HCT116 (cell line): ENCODE measurements at regions not wholly inside any gene's neighbourhood (a gene's known extent, or its start where the extent isn't known, plus 50 kb on each side); places are given as distances from the start of the nearest gene placed in this dataset.

ENCODE experiments used
- ATAC-seq: fragments of 200-7000 bp; cut with Tn5 transposase; 2 replicates; pipeline ENCODE4 v1.9.1; 2020; ENCODE audit warnings: mild to moderate bottlenecking, moderate library complexity
- BruUV-seq: library from RNA; stranded (reverse); fragments of 400-500 nt; replicated peaks from 2 replicates; lab custom pipeline; 2021; lab: Mats Ljungman, UMichigan
- CTCF ChIA-PET: fragments of 300-600 bp; sonication (Branson Sonifier 250); formaldehyde crosslinking; loops from one replicate; lab custom pipeline; 2021; ENCODE audit warnings: antibody characterized with exemption; lab: Charles Lee
- POLR2A ChIA-PET: fragments of 300-600, 350-600 bp; sonication (Branson Sonifier 250); formaldehyde crosslinking; loops from one replicate; lab custom pipeline; 2021; ENCODE audit warnings: antibody characterized with exemption; lab: Charles Lee
- RAD21 ChIA-PET, 2 experiments: fragments of 300-600 bp; sonication (Branson Sonifier 250); formaldehyde crosslinking; loops; one replicate each; lab custom pipeline; 2023; ENCODE audit warnings: low total read pairs in 2 of 2; ENCODE audit not compliant: uncharacterized antibody in 2 of 2, unreplicated experiment in 2 of 2, low non-redundant PET in 1 of 2; lab: Charles Lee
- DNase-seq: peaks from one replicate; pipeline ENCODE4 v3.0.0-alpha.2; 2010; ENCODE audit warnings: low read depth, low spot score
- H2AFZ ChIP-seq: fragments of 200-600 bp; shearing (Covaris generic), sonication (generic); 2 replicates; pipeline ENCODE4 v1.6.1; 2017; ENCODE audit warnings: low read depth, mixed run types, mixed read lengths, antibody characterized with exemption, low read length; ENCODE audit not compliant: poor library complexity, severe bottlenecking
- H3K27ac ChIP-seq: 2 replicates; pipeline ENCODE4 v1.5.1; 2012; ENCODE audit warnings: low read depth, low read length
- H3K27me3 ChIP-seq: fragments of 200-600 bp; sonication (generic); 2 replicates; pipeline ENCODE4 v1.6.1; 2016; ENCODE audit warnings: mixed run types, low read length, mixed read lengths; ENCODE audit not compliant: insufficient read depth
- H3K36me3 ChIP-seq, 2 experiments: fragments of 200-500 bp in 1 of 2; fragments of 200-600 bp in 1 of 2; sonication (Bioruptor generic) in 1 of 2; sonication (generic) in 1 of 2; 2 replicates each; pipeline versions ENCODE4 v1.5.1 to v1.6.1; 2014 to 2016; ENCODE audit warnings: low read length in 2 of 2, inconsistent platforms in 1 of 2, mixed read lengths in 1 of 2, mixed run types in 1 of 2; ENCODE audit not compliant: insufficient read depth in 2 of 2, control insufficient read depth in 1 of 2
- H3K4me1 ChIP-seq, 2 experiments: fragments of 200-600 bp in 1 of 2; sonication (generic) in 1 of 2; 2 replicates each; pipeline versions ENCODE4 v1.5.1 to v1.6.1; 2012 to 2017; ENCODE audit warnings: low read length in 2 of 2, inconsistent platforms in 1 of 2, mild to moderate bottlenecking in 1 of 2, mixed read lengths in 1 of 2, mixed run types in 1 of 2, moderate library complexity in 1 of 2; ENCODE audit not compliant: insufficient read depth in 2 of 2, control insufficient read depth in 1 of 2
- H3K4me2 ChIP-seq: fragments of 200-600 bp; sonication (generic); 2 replicates; pipeline ENCODE4 v1.6.1; 2017; ENCODE audit warnings: mixed run types, low read length, mixed read lengths
- H3K4me3 ChIP-seq, 2 experiments: fragments of 200-600 bp in 1 of 2; sonication (generic) in 1 of 2; replicated peaks in 1 of 2; 2 replicates each; pipeline ENCODE4 v1.5.1; 2011 to 2016; ENCODE audit warnings: low read length in 2 of 2, control low read depth in 1 of 2, low read depth in 1 of 2, mild to moderate bottlenecking in 1 of 2, mixed read lengths in 1 of 2, mixed run types in 1 of 2
- H3K79me2 ChIP-seq: fragments of 200-600 bp; sonication (generic); 2 replicates; pipeline ENCODE4 v1.6.1; 2017; ENCODE audit warnings: mild to moderate bottlenecking, mixed run types, low read length, moderate library complexity, mixed read lengths; ENCODE audit not compliant: insufficient read depth
- H3K9ac ChIP-seq: fragments of 200-600 bp; sonication (generic); 2 replicates; pipeline ENCODE4 v1.6.1; 2016; ENCODE audit warnings: low read length, mixed read lengths
- H3K9me2 ChIP-seq: fragments of 200-600 bp; sonication (generic), shearing (Covaris generic); 2 replicates; pipeline ENCODE4 v1.6.1; 2017; ENCODE audit warnings: mixed run types, mild to moderate bottlenecking, moderate library complexity; ENCODE audit not compliant: insufficient read depth
- H3K9me3 ChIP-seq, 2 experiments: fragments of 200-500 bp in 1 of 2; fragments of 200-600 bp in 1 of 2; sonication (Bioruptor generic) in 1 of 2; sonication (generic) in 1 of 2; 2 replicates each; pipeline ENCODE4 v1.6.1; 2014 to 2017; ENCODE audit warnings: low read length in 2 of 2, mixed read lengths in 2 of 2, inconsistent platforms in 1 of 2, low read depth in 1 of 2, mild to moderate bottlenecking in 1 of 2, mixed run types in 1 of 2, moderate library complexity in 1 of 2; ENCODE audit not compliant: control insufficient read depth in 1 of 2, insufficient read depth in 1 of 2
- H4K20me1 ChIP-seq: fragments of 200-600 bp; sonication (generic), shearing (Covaris generic); 2 replicates; pipeline ENCODE4 v1.6.1; 2017; ENCODE audit warnings: mixed run types, mild to moderate bottlenecking, moderate library complexity; ENCODE audit not compliant: insufficient read depth
- ATF3 ChIP-seq: IDR thresholded peaks from 2 replicates; pipeline ENCODE4 v1.6.1; 2012
- CBX3 ChIP-seq: IDR thresholded peaks from 2 replicates; pipeline ENCODE4 v1.6.1; 2012; ENCODE audit warnings: low read depth
- CTCF ChIP-seq, 3 experiments: fragments of 200-600 bp in 1 of 3; sonication (generic) in 1 of 3; IDR thresholded peaks in 2 of 3; conservative IDR thresholded peaks in 1 of 3; 2 replicates each; pipeline ENCODE4 v1.5.1; 2012 to 2017; ENCODE audit warnings: low read depth in 2 of 3, low read length in 2 of 3, antibody characterized with exemption in 1 of 3, borderline replicate concordance in 1 of 3, control low read depth in 1 of 3, mild to moderate bottlenecking in 1 of 3, mixed read lengths in 1 of 3, mixed run types in 1 of 3, moderate library complexity in 1 of 3; ENCODE audit not compliant: insufficient read depth in 1 of 3
- EGR1 ChIP-seq: IDR thresholded peaks from 2 replicates; pipeline ENCODE4 v1.6.1; 2012; ENCODE audit warnings: low read depth
- ELF1 ChIP-seq: IDR thresholded peaks from 2 replicates; pipeline ENCODE4 v1.6.1; 2012; ENCODE audit warnings: low read depth, borderline replicate concordance
- EZH2 ChIP-seq: fragments of 200-600 bp; sonication (generic); IDR thresholded peaks from 2 replicates; pipeline ENCODE4 v1.6.1; 2017; ENCODE audit warnings: antibody characterized with exemption, mixed run types
- EZH2phosphoT487 ChIP-seq: fragments of 200-600 bp; IDR thresholded peaks from 2 replicates; pipeline ENCODE4 v1.6.1; 2018; ENCODE audit warnings: antibody characterized with exemption, borderline replicate concordance
- MAX ChIP-seq: IDR thresholded peaks from 2 replicates; pipeline ENCODE4 v1.6.1; 2012
- POLR2A ChIP-seq: IDR thresholded peaks from 2 replicates; pipeline ENCODE4 v1.7.0; 2011; ENCODE audit warnings: borderline replicate concordance; ENCODE audit not compliant: insufficient read depth, insufficient read length; ENCODE audit errors: extremely low read depth
- POLR2AphosphoS5 ChIP-seq: IDR thresholded peaks from 2 replicates; pipeline ENCODE4 v1.6.1; 2011; ENCODE audit warnings: mild to moderate bottlenecking, low read depth, low read length, moderate library complexity
- RAD21 ChIP-seq: IDR thresholded peaks from 2 replicates; pipeline ENCODE4 v1.6.1; 2012; ENCODE audit warnings: low read depth, mild to moderate bottlenecking
- SRF ChIP-seq: IDR thresholded peaks from 2 replicates; pipeline ENCODE4 v1.6.1; 2012; ENCODE audit warnings: low read depth
- TCF7L2 ChIP-seq: IDR thresholded peaks from 2 replicates; pipeline ENCODE4 v1.7.0; 2011; ENCODE audit warnings: borderline replicate concordance, inconsistent platforms; ENCODE audit not compliant: insufficient read depth, insufficient read length; ENCODE audit errors: extremely low read depth
- YY1 ChIP-seq: IDR thresholded peaks from 2 replicates; pipeline ENCODE4 v1.6.1; 2011; ENCODE audit warnings: low read length, low read depth, moderate library complexity, mild to moderate bottlenecking; ENCODE audit not compliant: insufficient replicate concordance; ENCODE audit errors: extremely low read depth
- ZBTB33 ChIP-seq: IDR thresholded peaks from 2 replicates; pipeline ENCODE4 v1.6.1; 2011; ENCODE audit warnings: mild to moderate bottlenecking, low read length, moderate library complexity; ENCODE audit not compliant: insufficient replicate concordance; ENCODE audit errors: extremely low read depth
- ZFX ChIP-seq: fragments of 450-650 bp; IDR thresholded peaks from 2 replicates; pipeline ENCODE4 v1.6.1; 2017
- ZNF274 ChIP-seq: fragments of 200-500 bp; sonication (Bioruptor generic); IDR thresholded peaks from 2 replicates; pipeline ENCODE4 v1.6.1; 2014; ENCODE audit warnings: mild to moderate bottlenecking, low read depth, low read length, inconsistent platforms
- intact Hi-C: fragments of 100-400 bp; cut with micrococcal nuclease; formaldehyde crosslinking; loops from 2 replicates; pipeline ENCODE4 v1.10.0; 2022

GRCh38 chr11:129266536-129266935 lies 74.4 kb upstream of the ARHGAP32 start:
- H3K27me3 ChIP-seq: no peaks in the 10 kb centered on the region
- H2AFZ ChIP-seq: no peak overlapping the region
- H4K20me1 ChIP-seq: no peaks in the 10 kb centered on the region
- H3K79me2 ChIP-seq: peaks cover 77% of the 10 kb centered on the region
- ChIA-PET RAD21 (no interaction called here), POLR2A (no interaction called here), CTCF (no interaction called here)
- H3K9me3 ChIP-seq: no peaks in the 10 kb centered on the region
- H3K27ac ChIP-seq: no peak overlapping the region
- no peak overlapping the region for H3K9ac ChIP-seq
- no peak overlapping the region for H3K4me3 ChIP-seq
- peaks cover 6 to 7% of the 10 kb centered on the region in 2 experiments; a peak in 3 of 4 replicates for H3K4me1 ChIP-seq
- ATAC-seq (no peak), DNase-seq (no peak)
- no peak for TF ChIP-seq CBX3
- no peak for TF ChIP-seq ZBTB33
- TF ChIP-seq YY1: no peak
- no peak for TF ChIP-seq ZFX
- no peak for TF ChIP-seq ELF1
- TF ChIP-seq ATF3: no peak
- no peak for TF ChIP-seq EZH2phosphoT487
- no peak for TF ChIP-seq MAX
- no peak for TF ChIP-seq POLR2A
- no peak for TF ChIP-seq SRF
- TF ChIP-seq RAD21: no peak
- TF ChIP-seq CTCF (IDR thresholded peaks at IDR 0.05 in 2 of 3, conservative IDR thresholded peaks at IDR 0.05 in 1 of 3; ENCODE audit: borderline replicate concordance in 1 of 3, insufficient read depth in 1 of 3, low read depth in 2 of 3, low read length in 2 of 3): no peak
- no peak for TF ChIP-seq TCF7L2
- no peak for TF ChIP-seq POLR2AphosphoS5
- no peak for TF ChIP-seq ZNF274
- no peak for TF ChIP-seq EGR1
- no peak for TF ChIP-seq EZH2
- no peaks in the 10 kb centered on the region for H3K9me2 ChIP-seq
- intact Hi-C loops: no loop called here
- peaks cover 0 to 3% of the 10 kb centered on the region in 2 experiments; a peak in 1 of 4 replicates for H3K36me3 ChIP-seq
- BruUV-seq: no TSS peak
- no peak overlapping the region for H3K4me2 ChIP-seq
